ENCODE measurements at regions not wholly inside any gene's neighbourhood (a gene's known extent, or its start where the extent isn't known, plus 50 kb on each side); places are given as distances from the start of the nearest gene placed in this dataset.
"Not testable (repeated sequence)": the region's sequence is repeated elsewhere in the genome, so short reads cannot be mapped to it uniquely, and the experiment has no call there.

DNA sequence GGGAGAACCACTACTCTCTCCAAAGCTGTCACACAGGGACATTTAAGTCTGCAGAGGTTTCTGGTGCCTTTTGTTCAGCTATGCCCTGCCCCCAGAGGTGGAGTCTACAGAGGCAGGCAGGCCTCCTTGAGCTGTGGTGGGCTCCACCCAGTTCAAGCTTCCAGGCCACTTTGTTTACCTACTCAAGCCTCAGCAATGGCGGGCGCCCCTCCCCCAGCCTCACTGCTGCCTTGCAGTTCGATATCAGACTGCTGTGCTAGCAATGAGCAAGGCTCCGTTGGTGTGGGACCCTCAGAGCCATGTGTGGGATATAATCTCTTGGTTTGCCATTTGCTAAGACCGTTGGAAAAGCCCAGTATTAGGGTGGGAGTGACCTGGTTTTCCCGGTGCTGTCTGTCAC, 87.0 kb downstream of the EBLN1 start:
- TF ChIP-seq, protein P1, sequence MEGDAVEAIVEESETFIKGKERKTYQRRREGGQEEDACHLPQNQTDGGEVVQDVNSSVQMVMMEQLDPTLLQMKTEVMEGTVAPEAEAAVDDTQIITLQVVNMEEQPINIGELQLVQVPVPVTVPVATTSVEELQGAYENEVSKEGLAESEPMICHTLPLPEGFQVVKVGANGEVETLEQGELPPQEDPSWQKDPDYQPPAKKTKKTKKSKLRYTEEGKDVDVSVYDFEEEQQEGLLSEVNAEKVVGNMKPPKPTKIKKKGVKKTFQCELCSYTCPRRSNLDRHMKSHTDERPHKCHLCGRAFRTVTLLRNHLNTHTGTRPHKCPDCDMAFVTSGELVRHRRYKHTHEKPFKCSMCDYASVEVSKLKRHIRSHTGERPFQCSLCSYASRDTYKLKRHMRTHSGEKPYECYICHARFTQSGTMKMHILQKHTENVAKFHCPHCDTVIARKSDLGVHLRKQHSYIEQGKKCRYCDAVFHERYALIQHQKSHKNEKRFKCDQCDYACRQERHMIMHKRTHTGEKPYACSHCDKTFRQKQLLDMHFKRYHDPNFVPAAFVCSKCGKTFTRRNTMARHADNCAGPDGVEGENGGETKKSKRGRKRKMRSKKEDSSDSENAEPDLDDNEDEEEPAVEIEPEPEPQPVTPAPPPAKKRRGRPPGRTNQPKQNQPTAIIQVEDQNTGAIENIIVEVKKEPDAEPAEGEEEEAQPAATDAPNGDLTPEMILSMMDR (IDR thresholded peaks at IDR 0.05; ENCODE audit: low read depth, low read length, missing input control) = not testable (repeated sequence)
- TF ChIP-seq, protein P2, sequence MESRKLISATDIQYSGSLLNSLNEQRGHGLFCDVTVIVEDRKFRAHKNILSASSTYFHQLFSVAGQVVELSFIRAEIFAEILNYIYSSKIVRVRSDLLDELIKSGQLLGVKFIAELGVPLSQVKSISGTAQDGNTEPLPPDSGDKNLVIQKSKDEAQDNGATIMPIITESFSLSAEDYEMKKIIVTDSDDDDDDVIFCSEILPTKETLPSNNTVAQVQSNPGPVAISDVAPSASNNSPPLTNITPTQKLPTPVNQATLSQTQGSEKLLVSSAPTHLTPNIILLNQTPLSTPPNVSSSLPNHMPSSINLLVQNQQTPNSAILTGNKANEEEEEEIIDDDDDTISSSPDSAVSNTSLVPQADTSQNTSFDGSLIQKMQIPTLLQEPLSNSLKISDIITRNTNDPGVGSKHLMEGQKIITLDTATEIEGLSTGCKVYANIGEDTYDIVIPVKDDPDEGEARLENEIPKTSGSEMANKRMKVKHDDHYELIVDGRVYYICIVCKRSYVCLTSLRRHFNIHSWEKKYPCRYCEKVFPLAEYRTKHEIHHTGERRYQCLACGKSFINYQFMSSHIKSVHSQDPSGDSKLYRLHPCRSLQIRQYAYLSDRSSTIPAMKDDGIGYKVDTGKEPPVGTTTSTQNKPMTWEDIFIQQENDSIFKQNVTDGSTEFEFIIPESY (IDR thresholded peaks at IDR 0.05) = not testable (repeated sequence)
- TF ChIP-seq YY1 (IDR thresholded peaks at IDR 0.05); GABPA (IDR thresholded peaks at IDR 0.05 in 1 of 2, conservative IDR thresholded peaks at IDR 0.05 in 1 of 2); SP1 (IDR thresholded peaks at IDR 0.05); EGR1 (IDR thresholded peaks at IDR 0.05; ENCODE audit: low read depth in 2 of 2); NR2F2 (IDR thresholded peaks at IDR 0.05); FOXA2 (IDR thresholded peaks at IDR 0.05); RAD21 (IDR thresholded peaks at IDR 0.05): not testable (repeated sequence)
- TF ChIP-seq, protein P3, sequence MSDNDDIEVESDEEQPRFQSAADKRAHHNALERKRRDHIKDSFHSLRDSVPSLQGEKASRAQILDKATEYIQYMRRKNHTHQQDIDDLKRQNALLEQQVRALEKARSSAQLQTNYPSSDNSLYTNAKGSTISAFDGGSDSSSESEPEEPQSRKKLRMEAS (IDR thresholded peaks at IDR 0.05) = not testable (repeated sequence)
- TF ChIP-seq, protein P4, sequence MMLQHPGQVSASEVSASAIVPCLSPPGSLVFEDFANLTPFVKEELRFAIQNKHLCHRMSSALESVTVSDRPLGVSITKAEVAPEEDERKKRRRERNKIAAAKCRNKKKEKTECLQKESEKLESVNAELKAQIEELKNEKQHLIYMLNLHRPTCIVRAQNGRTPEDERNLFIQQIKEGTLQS (IDR thresholded peaks at IDR 0.05) = not testable (repeated sequence)
- TF ChIP-seq, protein P5, sequence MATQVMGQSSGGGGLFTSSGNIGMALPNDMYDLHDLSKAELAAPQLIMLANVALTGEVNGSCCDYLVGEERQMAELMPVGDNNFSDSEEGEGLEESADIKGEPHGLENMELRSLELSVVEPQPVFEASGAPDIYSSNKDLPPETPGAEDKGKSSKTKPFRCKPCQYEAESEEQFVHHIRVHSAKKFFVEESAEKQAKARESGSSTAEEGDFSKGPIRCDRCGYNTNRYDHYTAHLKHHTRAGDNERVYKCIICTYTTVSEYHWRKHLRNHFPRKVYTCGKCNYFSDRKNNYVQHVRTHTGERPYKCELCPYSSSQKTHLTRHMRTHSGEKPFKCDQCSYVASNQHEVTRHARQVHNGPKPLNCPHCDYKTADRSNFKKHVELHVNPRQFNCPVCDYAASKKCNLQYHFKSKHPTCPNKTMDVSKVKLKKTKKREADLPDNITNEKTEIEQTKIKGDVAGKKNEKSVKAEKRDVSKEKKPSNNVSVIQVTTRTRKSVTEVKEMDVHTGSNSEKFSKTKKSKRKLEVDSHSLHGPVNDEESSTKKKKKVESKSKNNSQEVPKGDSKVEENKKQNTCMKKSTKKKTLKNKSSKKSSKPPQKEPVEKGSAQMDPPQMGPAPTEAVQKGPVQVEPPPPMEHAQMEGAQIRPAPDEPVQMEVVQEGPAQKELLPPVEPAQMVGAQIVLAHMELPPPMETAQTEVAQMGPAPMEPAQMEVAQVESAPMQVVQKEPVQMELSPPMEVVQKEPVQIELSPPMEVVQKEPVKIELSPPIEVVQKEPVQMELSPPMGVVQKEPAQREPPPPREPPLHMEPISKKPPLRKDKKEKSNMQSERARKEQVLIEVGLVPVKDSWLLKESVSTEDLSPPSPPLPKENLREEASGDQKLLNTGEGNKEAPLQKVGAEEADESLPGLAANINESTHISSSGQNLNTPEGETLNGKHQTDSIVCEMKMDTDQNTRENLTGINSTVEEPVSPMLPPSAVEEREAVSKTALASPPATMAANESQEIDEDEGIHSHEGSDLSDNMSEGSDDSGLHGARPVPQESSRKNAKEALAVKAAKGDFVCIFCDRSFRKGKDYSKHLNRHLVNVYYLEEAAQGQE (IDR thresholded peaks at IDR 0.05) = not testable (repeated sequence)
